HepG2 (cell line): ENCODE measurements at regions not wholly inside any gene's neighbourhood (a gene's known extent, or its start where the extent isn't known, plus 50 kb on each side); places are given as distances from the start of the nearest gene placed in this dataset.
"Not testable (repeated sequence)": the region's sequence is repeated elsewhere in the genome, so short reads cannot be mapped to it uniquely, and the experiment has no call there.

ENCODE experiments used
- ATF7 ChIP-seq, 2 experiments: fragments of 450-650 bp in 1 of 2; sonication (generic) in 1 of 2; formaldehyde crosslinking in 1 of 2; IDR thresholded peaks; 2 replicates each; pipeline versions ENCODE4 v1.4.0 to v1.6.1; 2016 to 2020; ENCODE audit warnings: antibody characterized with exemption in 1 of 2, mild to moderate bottlenecking in 1 of 2, missing genetic modification reagents in 1 of 2
- BORCS8-MEF2B ChIP-seq: sonication (generic); formaldehyde crosslinking; IDR thresholded peaks from 2 replicates; pipeline ENCODE4 v1.8.0; 2022; ENCODE audit warnings: mild to moderate bottlenecking, missing genetic modification reagents
- CREB1 ChIP-seq, 2 experiments: fragments of 450-650 bp in 1 of 2; IDR thresholded peaks; 2 replicates each; pipeline ENCODE4 v1.6.1; 2016 to 2017; ENCODE audit warnings: control low read depth in 1 of 2, mild to moderate bottlenecking in 1 of 2, missing compliant biosample characterization in 1 of 2, missing genetic modification characterization in 1 of 2
- GABPB1 ChIP-seq: IDR thresholded peaks from 2 replicates; pipeline ENCODE4 v1.6.1; 2016; ENCODE audit warnings: mild to moderate bottlenecking, missing genetic modification reagents, moderate library complexity, missing compliant biosample characterization
- HNF4A ChIP-seq: sonication (generic); formaldehyde crosslinking; IDR thresholded peaks from 2 replicates; pipeline ENCODE4 v1.4.0; 2020; ENCODE audit warnings: missing genetic modification reagents
- KLF13 ChIP-seq: sonication (generic); formaldehyde crosslinking; IDR thresholded peaks from 2 replicates; pipeline ENCODE4 v1.4.0; 2020; ENCODE audit warnings: mild to moderate bottlenecking, missing genetic modification reagents
- LCORL ChIP-seq, 2 experiments: fragments of 450-650 bp in 1 of 2; sonication (generic) in 1 of 2; formaldehyde crosslinking in 1 of 2; IDR thresholded peaks; 2 replicates each; pipeline versions ENCODE4 v1.5.0 to v1.6.1; 2017 to 2020; ENCODE audit warnings: antibody characterized with exemption in 1 of 2, missing genetic modification reagents in 1 of 2
- MED8 ChIP-seq: sonication (generic); formaldehyde crosslinking; IDR thresholded peaks from 2 replicates; pipeline ENCODE4 v1.8.1; 2023; ENCODE audit warnings: mild to moderate bottlenecking, missing genetic modification reagents; ENCODE audit not compliant: insufficient replicate concordance
- NR2C2 ChIP-seq: sonication (generic); formaldehyde crosslinking; IDR thresholded peaks from 2 replicates; pipeline ENCODE4 v1.4.0; 2020; ENCODE audit warnings: missing genetic modification reagents, mild to moderate bottlenecking, moderate library complexity, borderline replicate concordance
- NRL ChIP-seq: sonication (generic); formaldehyde crosslinking; IDR thresholded peaks from 2 replicates; pipeline ENCODE4 v1.5.0; 2020; ENCODE audit warnings: missing genetic modification reagents, mild to moderate bottlenecking, moderate library complexity, borderline replicate concordance
- PAX8 ChIP-seq: sonication (generic); formaldehyde crosslinking; IDR thresholded peaks from 2 replicates; pipeline ENCODE4 v1.8.0; 2022; ENCODE audit warnings: mild to moderate bottlenecking, missing genetic modification reagents, borderline replicate concordance
- PAXIP1 ChIP-seq: sonication (generic); formaldehyde crosslinking; conservative IDR thresholded peaks from 2 replicates; pipeline ENCODE4 v1.4.0; 2020; ENCODE audit warnings: mild to moderate bottlenecking, missing genetic modification reagents, moderate library complexity
- POGZ ChIP-seq: sonication (generic); formaldehyde crosslinking; IDR thresholded peaks from 2 replicates; pipeline ENCODE4 v1.4.0; 2020; ENCODE audit warnings: mild to moderate bottlenecking, missing genetic modification reagents
- TARDBP ChIP-seq: sonication (generic); formaldehyde crosslinking; IDR thresholded peaks from 2 replicates; pipeline ENCODE4 v1.8.0; 2022; ENCODE audit warnings: mild to moderate bottlenecking, missing genetic modification reagents
- ZBTB37 ChIP-seq: sonication (generic); formaldehyde crosslinking; IDR thresholded peaks from 2 replicates; pipeline ENCODE4 v1.4.0; 2020; ENCODE audit warnings: mild to moderate bottlenecking, missing genetic modification reagents
- ZFX ChIP-seq: sonication (generic); formaldehyde crosslinking; IDR thresholded peaks from 2 replicates; pipeline ENCODE4 v1.4.0; 2020; ENCODE audit warnings: mild to moderate bottlenecking, low read depth, missing genetic modification reagents, moderate library complexity
- ZNF230 ChIP-seq: sonication (generic); formaldehyde crosslinking; IDR thresholded peaks from 2 replicates; pipeline ENCODE4 v1.4.0; 2020; ENCODE audit warnings: mild to moderate bottlenecking, missing genetic modification reagents
- ZNF598 ChIP-seq: sonication (generic); formaldehyde crosslinking; IDR thresholded peaks from 2 replicates; pipeline ENCODE4 v1.5.1; 2020; ENCODE audit warnings: mild to moderate bottlenecking, missing genetic modification reagents, borderline replicate concordance
- TF ChIP-seq, protein P1 (sequence below): sonication (generic); formaldehyde crosslinking; IDR thresholded peaks from 2 replicates; pipeline ENCODE4 v1.8.1; 2023; ENCODE audit warnings: mild to moderate bottlenecking, inconsistent platforms, moderate library complexity, missing genetic modification reagents, borderline replicate concordance
- TF ChIP-seq, protein P2 (sequence below): sonication (generic); formaldehyde crosslinking; IDR thresholded peaks from 2 replicates; pipeline ENCODE4 v1.4.0; 2020; ENCODE audit warnings: missing genetic modification reagents, mild to moderate bottlenecking, borderline replicate concordance

DNA sequence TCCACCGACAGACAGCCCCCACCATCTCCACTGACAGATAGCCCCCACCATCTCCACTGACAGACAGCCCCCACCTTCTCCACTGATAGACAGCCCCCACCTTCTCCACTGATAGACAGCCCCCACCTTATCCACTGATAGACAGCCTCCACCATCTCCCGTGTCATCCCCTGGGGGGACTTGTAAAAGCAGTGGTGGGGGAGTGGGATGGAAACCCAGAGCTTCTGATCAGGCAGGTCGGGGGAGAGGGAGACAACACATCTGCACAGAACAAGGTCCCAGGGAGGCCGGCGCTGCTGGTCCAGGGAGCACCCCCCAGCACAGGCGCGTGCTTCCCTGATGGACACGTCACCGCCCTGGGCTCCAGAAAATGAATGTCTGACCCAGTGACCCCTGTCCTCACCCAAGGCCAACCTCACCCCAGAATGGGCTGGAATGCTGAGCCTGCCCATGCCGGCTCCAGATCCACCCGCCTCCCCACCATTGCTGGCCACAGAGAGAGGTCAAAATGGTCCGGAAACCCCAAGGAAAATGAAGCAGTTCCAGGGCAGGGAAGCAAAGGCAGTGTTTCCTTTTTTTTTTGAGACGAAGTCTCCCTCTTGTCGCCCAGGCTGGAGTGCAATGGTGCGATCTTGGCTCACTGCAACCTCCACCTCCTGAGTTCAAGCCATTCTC lies 91.6 kb upstream of the METTL9 start (continued):
- TF ChIP-seq PAXIP1 (CRISPR knock-in tag), result peak; percentile 61
- peak; percentile 26; the same call in 1 of the 2 replicates for TF ChIP-seq HNF4A (CRISPR knock-in tag)
- peak; percentile 29; the same call in 1 of the 2 replicates for TF ChIP-seq GABPB1
- TF ChIP-seq KLF13 (CRISPR knock-in tag), result 0 out of 2 replicates have a peak, but pooled peaks have one; percentile 25
- 0 out of 2 replicates have a peak, but pooled peaks have one; percentile 31 for TF ChIP-seq TARDBP (CRISPR knock-in tag)
- peak; percentile 91 for TF ChIP-seq BORCS8-MEF2B
- peak; percentile 63 for TF ChIP-seq NR2C2 (CRISPR knock-in tag)
- peak; percentile 36; the same call in 1 of the 2 replicates for TF ChIP-seq POGZ (CRISPR knock-in tag)
- peak; percentile 88 for TF ChIP-seq ZNF230
- peak; percentile 71; the same call in 1 of the 2 replicates for TF ChIP-seq ZBTB37
- peak; percentile 43 for TF ChIP-seq MED8 (CRISPR knock-in tag)
- TF ChIP-seq ZNF598 (CRISPR knock-in tag), result 0 out of 2 replicates have a peak, but pooled peaks have one; percentile 37
- not testable (repeated sequence) for TF ChIP-seq LCORL (IDR thresholded peaks at IDR 0.05); CREB1 (CRISPR knock-in tag; IDR thresholded peaks at IDR 0.05); ATF7 (IDR thresholded peaks at IDR 0.05)
- TF ChIP-seq LCORL (CRISPR knock-in tag; IDR thresholded peaks at IDR 0.05), result peak; percentile 63; the same call in 1 of the 2 replicates
- TF ChIP-seq CREB1 (IDR thresholded peaks at IDR 0.05), result peak; percentile 51
- TF ChIP-seq PAX8 (CRISPR knock-in tag), result 0 out of 2 replicates have a peak, but pooled peaks have one; percentile 70
- TF ChIP-seq ATF7 (CRISPR knock-in tag; IDR thresholded peaks at IDR 0.05), result 0 out of 2 replicates have a peak, but pooled peaks have one; percentile 9
- TF ChIP-seq, protein P1, sequence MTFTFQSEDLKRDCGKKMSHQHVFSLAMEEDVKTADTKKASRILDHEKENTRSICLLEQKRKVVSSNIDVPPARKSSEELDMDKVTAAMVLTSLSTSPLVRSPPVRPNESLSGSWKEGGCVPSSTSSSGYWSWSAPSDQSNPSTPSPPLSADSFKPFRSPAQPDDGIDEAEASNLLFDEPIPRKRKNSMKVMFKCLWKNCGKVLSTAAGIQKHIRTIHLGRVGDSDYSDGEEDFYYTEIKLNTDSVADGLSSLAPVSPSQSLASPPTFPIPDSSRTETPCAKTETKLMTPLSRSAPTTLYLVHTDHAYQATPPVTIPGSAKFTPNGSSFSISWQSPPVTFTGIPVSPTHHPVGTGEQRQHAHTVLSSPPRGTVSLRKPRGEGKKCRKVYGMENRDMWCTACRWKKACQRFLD, result 0 out of 2 replicates have a peak, but pooled peaks have one; percentile 81
- TF ChIP-seq ZFX (CRISPR knock-in tag), result 0 out of 2 replicates have a peak, but pooled peaks have one; percentile 33
- TF ChIP-seq, protein P2, sequence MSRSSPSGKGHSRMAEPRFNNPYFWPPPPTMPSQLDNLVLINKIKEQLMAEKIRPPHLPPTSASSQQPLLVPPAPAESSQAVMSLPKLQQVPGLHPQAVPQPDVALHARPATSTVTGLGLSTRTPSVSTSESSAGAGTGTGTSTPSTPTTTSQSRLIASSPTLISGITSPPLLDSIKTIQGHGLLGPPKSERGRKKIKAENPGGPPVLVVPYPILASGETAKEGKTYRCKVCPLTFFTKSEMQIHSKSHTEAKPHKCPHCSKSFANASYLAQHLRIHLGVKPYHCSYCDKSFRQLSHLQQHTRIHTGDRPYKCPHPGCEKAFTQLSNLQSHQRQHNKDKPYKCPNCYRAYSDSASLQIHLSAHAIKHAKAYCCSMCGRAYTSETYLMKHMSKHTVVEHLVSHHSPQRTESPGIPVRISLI (CRISPR knock-in tag), result 0 out of 2 replicates have a peak, but pooled peaks have one; percentile 32
- TF ChIP-seq NRL (CRISPR knock-in tag), result peak; percentile 59; the same call in 1 of the 2 replicates
